ENCODE measurements at regions not wholly inside any gene's neighbourhood (a gene's known extent, or its start where the extent isn't known, plus 50 kb on each side); places are given as distances from the start of the nearest gene placed in this dataset.

- no peaks in the 10 kb centered on the region for H3K9me3 ChIP-seq
- intact Hi-C loops (cut with DNase I), result no loop called here
- H3K27ac ChIP-seq, result no peak overlapping the region
- TF ChIP-seq, protein P1, sequence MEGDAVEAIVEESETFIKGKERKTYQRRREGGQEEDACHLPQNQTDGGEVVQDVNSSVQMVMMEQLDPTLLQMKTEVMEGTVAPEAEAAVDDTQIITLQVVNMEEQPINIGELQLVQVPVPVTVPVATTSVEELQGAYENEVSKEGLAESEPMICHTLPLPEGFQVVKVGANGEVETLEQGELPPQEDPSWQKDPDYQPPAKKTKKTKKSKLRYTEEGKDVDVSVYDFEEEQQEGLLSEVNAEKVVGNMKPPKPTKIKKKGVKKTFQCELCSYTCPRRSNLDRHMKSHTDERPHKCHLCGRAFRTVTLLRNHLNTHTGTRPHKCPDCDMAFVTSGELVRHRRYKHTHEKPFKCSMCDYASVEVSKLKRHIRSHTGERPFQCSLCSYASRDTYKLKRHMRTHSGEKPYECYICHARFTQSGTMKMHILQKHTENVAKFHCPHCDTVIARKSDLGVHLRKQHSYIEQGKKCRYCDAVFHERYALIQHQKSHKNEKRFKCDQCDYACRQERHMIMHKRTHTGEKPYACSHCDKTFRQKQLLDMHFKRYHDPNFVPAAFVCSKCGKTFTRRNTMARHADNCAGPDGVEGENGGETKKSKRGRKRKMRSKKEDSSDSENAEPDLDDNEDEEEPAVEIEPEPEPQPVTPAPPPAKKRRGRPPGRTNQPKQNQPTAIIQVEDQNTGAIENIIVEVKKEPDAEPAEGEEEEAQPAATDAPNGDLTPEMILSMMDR (IDR thresholded peaks at IDR 0.05), result no peak
- no peaks in the 10 kb centered on the region for H3K36me3 ChIP-seq
- no peak overlapping the region for H3K4me3 ChIP-seq
- H3K4me1 ChIP-seq, result no peaks in the 10 kb centered on the region
- ATAC-seq (no peak), DNase-seq (no peak)
- no peaks in the 10 kb centered on the region for H3K27me3 ChIP-seq (ENCODE audit: low read depth)
Observed at GRCh38 chr3:174716956-174717505, 142.1 kb upstream of the NAALADL2 start.

GRCh38 chr3:174720717-174721116 lies 138.4 kb upstream of the NAALADL2 start:
- Histone ChIP-seq H3K27ac (no peak overlapping the region), H3K9me3 (no peaks in the 10 kb centered on the region), H3K4me1 (no peaks in the 10 kb centered on the region), H3K4me3 (no peak overlapping the region), H3K36me3 (no peaks in the 10 kb centered on the region), H3K27me3 (ENCODE audit: low read depth) (no peaks in the 10 kb centered on the region)
- TF ChIP-seq, protein P1 (IDR thresholded peaks at IDR 0.05), result no peak
- no peak for ATAC-seq
- no peak for DNase-seq
- intact Hi-C loops (cut with DNase I), result no loop called here

DNA sequence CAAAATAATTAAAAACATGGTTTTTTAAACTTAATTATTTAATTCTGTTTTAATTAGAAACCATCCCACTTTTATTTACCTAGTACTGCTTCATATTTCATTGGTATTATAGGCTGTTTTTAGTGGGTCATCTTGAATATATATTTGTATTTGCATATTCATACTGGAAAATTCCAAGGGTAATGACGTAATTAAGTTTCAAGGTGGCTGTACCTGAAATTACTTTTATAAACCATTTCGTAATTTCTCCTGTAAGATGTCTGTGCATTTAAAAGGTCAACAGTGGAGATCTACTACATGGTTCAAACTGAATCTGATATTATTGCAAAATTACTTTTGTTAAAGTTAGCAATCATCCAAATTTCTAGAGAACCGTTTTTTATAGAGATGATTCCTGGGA lies 133.8 kb upstream of the NAALADL2 start:
- no peaks in the 10 kb centered on the region for H3K4me1 ChIP-seq
- intact Hi-C loops (cut with DNase I), result no loop called here
- ATAC-seq (no peak), DNase-seq (no peak)
- no peak overlapping the region for H3K4me3 ChIP-seq
- TF ChIP-seq, protein P1 (IDR thresholded peaks at IDR 0.05), result no peak
- no peaks in the 10 kb centered on the region for H3K27me3 ChIP-seq (ENCODE audit: low read depth)
- no peaks in the 10 kb centered on the region for H3K9me3 ChIP-seq
- no peaks in the 10 kb centered on the region for H3K36me3 ChIP-seq
- H3K27ac ChIP-seq, result no peak overlapping the region

- TF ChIP-seq, protein P1 (IDR thresholded peaks at IDR 0.05), result no peak
Observed at GRCh38 chr3:174737966-174738365, 121.2 kb upstream of the NAALADL2 start.

DNA sequence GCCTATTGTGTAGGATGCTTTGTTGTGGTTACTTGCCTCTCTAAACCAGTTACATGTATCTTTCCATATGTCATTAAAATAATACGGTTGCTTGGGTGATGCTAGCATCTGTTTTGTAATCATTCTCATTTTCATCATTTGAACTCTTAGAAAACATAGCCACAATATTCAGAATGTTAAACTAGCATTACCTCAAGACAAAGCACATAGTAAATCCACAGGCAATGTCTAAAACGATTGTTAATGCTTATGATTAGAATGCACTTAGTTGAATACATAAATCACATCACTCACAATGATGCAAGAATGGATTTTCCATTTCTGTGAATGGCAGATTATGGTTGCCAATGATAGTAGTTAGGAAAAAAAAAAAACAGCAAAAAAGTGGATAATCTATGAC lies 110.0 kb upstream of the NAALADL2 start:
- intact Hi-C loops (cut with DNase I), result no loop called here
- TF ChIP-seq, protein P1 (IDR thresholded peaks at IDR 0.05), result no peak
- DNase-seq, result no peak

More at GRCh38 chr3:174737966-174738365, 121.2 kb upstream of the NAALADL2 start:
- H3K4me3 ChIP-seq, result no peak overlapping the region
- no peak for ATAC-seq
- no peaks in the 10 kb centered on the region for H3K4me1 ChIP-seq
- no peak for DNase-seq
- no peaks in the 10 kb centered on the region for H3K27me3 ChIP-seq (ENCODE audit: low read depth)
- intact Hi-C loops (cut with DNase I), result no loop called here
- peaks cover 4% of the 10 kb centered on the region for H3K9me3 ChIP-seq
- H3K36me3 ChIP-seq, result no peaks in the 10 kb centered on the region
- H3K27ac ChIP-seq, result no peak overlapping the region

More for the DNA sequence above, 110.0 kb upstream of the NAALADL2 start:
- no peak for ATAC-seq
- Histone ChIP-seq H3K4me3 (no peak overlapping the region), H3K4me1 (no peaks in the 10 kb centered on the region), H3K36me3 (no peaks in the 10 kb centered on the region), H3K9me3 (peaks cover 19% of the 10 kb centered on the region), H3K27me3 (ENCODE audit: low read depth) (no peaks in the 10 kb centered on the region), H3K27ac (no peak overlapping the region)

Data from lower lobe of right lung (tissue), 2 donors.